K562 (cell line): ENCODE measurements at regions not wholly inside any gene's neighbourhood (a gene's known extent, or its start where the extent isn't known, plus 50 kb on each side); places are given as distances from the start of the nearest gene placed in this dataset.

Experiments used
- ATF1 ChIP-seq, 2 experiments: fragments of 450-650 bp in 1 of 2; IDR thresholded peaks; 2 replicates each; pipeline ENCODE4 v1.6.1; 2016; ENCODE audit warnings: missing compliant biosample characterization in 1 of 2, missing genetic modification characterization in 1 of 2
- BDP1 ChIP-seq: IDR thresholded peaks from 3 replicates; pipeline ENCODE4 v1.6.1; 2011; ENCODE audit not compliant: insufficient read length, insufficient read depth
- SMARCA4 ChIP-seq: fragments of 450-650 bp; IDR thresholded peaks from 2 replicates; pipeline ENCODE4 v1.6.1; 2016

GRCh38 chr4:104722467-104722866 is 227.8 kb upstream of the CXXC4 start:
- TF ChIP-seq SMARCA4: no peak
- TF ChIP-seq BDP1: no peak
- TF ChIP-seq ATF1 (CRISPR knock-in tag; IDR thresholded peaks at IDR 0.05): no peak
- no peak for TF ChIP-seq ATF1 (tag; IDR thresholded peaks at IDR 0.05)
